Prostate gland (tissue), 2 donors: ENCODE measurements at regions not wholly inside any gene's neighbourhood (a gene's known extent, or its start where the extent isn't known, plus 50 kb on each side); places are given as distances from the start of the nearest gene placed in this dataset.

Experiments used
- DNase-seq: peaks from one replicate; pipeline ENCODE4 v3.0.0-alpha.2; 2019; ENCODE audit warnings: low spot score
- H3K27ac ChIP-seq, 2 donors: fragments of 200-600 bp; sonication (generic); 2 replicates each; pipeline ENCODE4 v1.5.1; 2017 to 2019
- H3K27me3 ChIP-seq: fragments of 200-600 bp; sonication (generic); replicated peaks from 2 replicates; pipeline ENCODE4 v1.5.1; 2019; ENCODE audit not compliant: insufficient read depth
- H3K36me3 ChIP-seq, 2 donors: fragments of 200-600 bp; sonication (generic); 1 replicate in 1 of 2; 2 replicates in 1 of 2; pipeline versions ENCODE4 v1.5.1 to v1.8.1; 2017 to 2019
- H3K4me1 ChIP-seq: fragments of 200-600 bp; sonication (generic); replicated peaks from 2 replicates; pipeline ENCODE4 v1.5.1; 2019
- H3K4me3 ChIP-seq, 2 donors: fragments of 200-600 bp; sonication (generic); 2 replicates each; pipeline ENCODE4 v1.5.1; 2017 to 2019
- H3K9me3 ChIP-seq: fragments of 200-600 bp; sonication (generic); 2 replicates; pipeline ENCODE4 v1.5.1; 2017
- POLR2A ChIP-seq: fragments of 450-650 bp; IDR thresholded peaks from one replicate; pipeline ENCODE4 v1.6.1; 2016; ENCODE audit warnings: antibody characterized with exemption, mild to moderate bottlenecking
- POLR2AphosphoS5 ChIP-seq: sonication (generic); formaldehyde crosslinking; IDR thresholded peaks from one replicate; pipeline ENCODE4 v1.6.1; 2017; ENCODE audit warnings: antibody characterized with exemption
- WGBS: methylation state at CpG from one replicate; pipeline ENCODE4 v1.1.5; 2018; 5-methylcytosine and 5-hydroxymethylcytosine counted together
- intact Hi-C: fragments of 100-400 bp; cut with DNase I; formaldehyde crosslinking; loops from one replicate; pipeline ENCODE4 v1.14.2; 2022
- TF ChIP-seq, protein P1 (sequence below), 4 experiments: fragments of 200-600 bp in 2 of 4; fragments of 450-650 bp in 2 of 4; sonication (generic) in 2 of 4; IDR thresholded peaks; 1 replicate in 3 of 4; 2 replicates in 1 of 4; pipeline ENCODE4 v1.5.1; 2016 to 2019; ENCODE audit warnings: antibody characterized with exemption in 4 of 4, mild to moderate bottlenecking in 2 of 4, moderate library complexity in 2 of 4

GRCh38 chr14:76941946-76942805 is 86.3 kb downstream of the IRF2BPL start:
- Histone ChIP-seq H3K4me3 (no peak overlapping the region), H3K9me3 (no peaks in the 10 kb centered on the region), H3K27ac (no peak overlapping the region), H3K4me1 (peaks cover 6% of the 10 kb centered on the region), H3K27me3 (no peaks in the 10 kb centered on the region), H3K36me3 (no peaks in the 10 kb centered on the region)
- intact Hi-C loops: loop anchor here (1.0 kb wide), 1 partner anchor 16 kb away; no protein-coding TSS in a partner anchor
- 57% methylated on average over 12 of the region's 12 CpGs for WGBS
- no peak for DNase-seq
- no peak for TF ChIP-seq POLR2A
- no peak for TF ChIP-seq POLR2AphosphoS5
- TF ChIP-seq, protein P1, sequence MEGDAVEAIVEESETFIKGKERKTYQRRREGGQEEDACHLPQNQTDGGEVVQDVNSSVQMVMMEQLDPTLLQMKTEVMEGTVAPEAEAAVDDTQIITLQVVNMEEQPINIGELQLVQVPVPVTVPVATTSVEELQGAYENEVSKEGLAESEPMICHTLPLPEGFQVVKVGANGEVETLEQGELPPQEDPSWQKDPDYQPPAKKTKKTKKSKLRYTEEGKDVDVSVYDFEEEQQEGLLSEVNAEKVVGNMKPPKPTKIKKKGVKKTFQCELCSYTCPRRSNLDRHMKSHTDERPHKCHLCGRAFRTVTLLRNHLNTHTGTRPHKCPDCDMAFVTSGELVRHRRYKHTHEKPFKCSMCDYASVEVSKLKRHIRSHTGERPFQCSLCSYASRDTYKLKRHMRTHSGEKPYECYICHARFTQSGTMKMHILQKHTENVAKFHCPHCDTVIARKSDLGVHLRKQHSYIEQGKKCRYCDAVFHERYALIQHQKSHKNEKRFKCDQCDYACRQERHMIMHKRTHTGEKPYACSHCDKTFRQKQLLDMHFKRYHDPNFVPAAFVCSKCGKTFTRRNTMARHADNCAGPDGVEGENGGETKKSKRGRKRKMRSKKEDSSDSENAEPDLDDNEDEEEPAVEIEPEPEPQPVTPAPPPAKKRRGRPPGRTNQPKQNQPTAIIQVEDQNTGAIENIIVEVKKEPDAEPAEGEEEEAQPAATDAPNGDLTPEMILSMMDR (IDR thresholded peaks at IDR 0.05): no peak

- peaks cover under 1% of the 10 kb centered on the region for H3K4me1 ChIP-seq
- 90% methylated on average over 7 of the region's 7 CpGs for WGBS
- H3K36me3 ChIP-seq: no peaks in the 10 kb centered on the region
- intact Hi-C loops: loop anchor here (1.0 kb wide), 1 partner anchor 15 kb away; no protein-coding TSS in a partner anchor
- H3K9me3 ChIP-seq: no peaks in the 10 kb centered on the region
- H3K27me3 ChIP-seq: no peaks in the 10 kb centered on the region
- H3K27ac ChIP-seq: no peak overlapping the region
- no peak overlapping the region for H3K4me3 ChIP-seq
- TF ChIP-seq, protein P1 (IDR thresholded peaks at IDR 0.05): no peak
- TF ChIP-seq POLR2A: no peak
- no peak for TF ChIP-seq POLR2AphosphoS5
- DNase-seq: no peak
These were observed 87.0 kb downstream of the IRF2BPL start for GRCh38 chr14:76941544-76941943.

GRCh38 chr14:76940021-76940760 is 88.3 kb downstream of the IRF2BPL start:
- Histone ChIP-seq H3K27me3 (no peaks in the 10 kb centered on the region), H3K9me3 (no peaks in the 10 kb centered on the region), H3K27ac (no peak overlapping the region), H3K4me1 (no peaks in the 10 kb centered on the region), H3K4me3 (no peak overlapping the region), H3K36me3 (no peaks in the 10 kb centered on the region)
- TF ChIP-seq, protein P1 (IDR thresholded peaks at IDR 0.05): no peak
- TF ChIP-seq POLR2AphosphoS5: no peak
- TF ChIP-seq POLR2A: no peak
- intact Hi-C loops: no loop called here
- WGBS: 73% methylated on average over 8 of the region's 8 CpGs
- DNase-seq: no peak

DNA sequence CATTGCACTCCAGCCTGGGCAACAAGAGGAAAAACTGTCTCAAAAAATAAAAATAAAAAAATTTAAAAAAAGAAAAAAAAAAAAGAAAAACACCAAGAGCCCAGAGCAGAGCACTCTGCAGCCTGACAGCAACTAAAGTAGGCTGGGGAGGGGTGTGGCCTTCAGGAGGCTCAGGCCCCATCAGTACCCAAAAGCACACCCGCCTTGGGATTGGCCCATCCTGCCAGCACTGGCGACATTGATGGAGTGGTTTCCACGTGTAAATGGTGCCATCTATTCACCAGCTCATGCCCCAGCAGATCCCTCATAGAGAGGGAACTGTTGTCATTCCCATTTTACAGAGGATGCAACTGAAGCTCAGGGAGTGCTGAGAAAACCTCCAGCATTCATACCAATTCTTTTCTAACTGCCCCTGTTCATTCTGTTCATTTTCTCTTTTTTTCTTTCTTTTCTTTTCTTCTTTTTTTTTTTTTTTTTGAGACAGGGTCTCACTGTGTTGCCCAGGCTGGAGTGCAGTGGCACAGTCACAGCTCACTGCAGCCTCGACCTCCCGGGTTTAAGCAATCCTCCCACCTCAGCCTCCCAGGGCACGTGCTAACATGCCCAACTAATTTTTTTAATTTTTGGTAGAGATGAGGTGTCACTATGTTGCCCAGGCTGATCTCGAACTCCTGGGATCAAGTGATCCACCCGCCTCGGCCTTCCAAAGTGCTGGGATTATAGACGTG is 89.3 kb downstream of the IRF2BPL start:
- WGBS: 78% methylated on average over 10 of the region's 10 CpGs
- DNase-seq: no peak
- H3K36me3 ChIP-seq: no peaks in the 10 kb centered on the region
- intact Hi-C loops: no loop called here
- TF ChIP-seq POLR2A (no peak), POLR2AphosphoS5 (no peak)
- TF ChIP-seq, protein P1 (IDR thresholded peaks at IDR 0.05): no peak
- no peaks in the 10 kb centered on the region for H3K9me3 ChIP-seq
- H3K27me3 ChIP-seq: no peaks in the 10 kb centered on the region
- H3K27ac ChIP-seq: no peak overlapping the region
- H3K4me3 ChIP-seq: no peak overlapping the region
- H3K4me1 ChIP-seq: no peaks in the 10 kb centered on the region
